GM18517 (cell line): ENCODE measurements at regions not wholly inside any gene's neighbourhood (a gene's known extent, or its start where the extent isn't known, plus 50 kb on each side); places are given as distances from the start of the nearest gene placed in this dataset.
"Not testable (repeated sequence)": the region's sequence is repeated elsewhere in the genome, so short reads cannot be mapped to it uniquely, and the experiment has no call there.

Source experiments
- ATAC-seq: cut with Tn5 transposase; IDR thresholded peaks from one replicate; pipeline ENCODE4 v1.9.1; 2021; ENCODE audit warnings: mild to moderate bottlenecking, moderate library complexity; ENCODE audit not compliant: unreplicated experiment

DNA sequence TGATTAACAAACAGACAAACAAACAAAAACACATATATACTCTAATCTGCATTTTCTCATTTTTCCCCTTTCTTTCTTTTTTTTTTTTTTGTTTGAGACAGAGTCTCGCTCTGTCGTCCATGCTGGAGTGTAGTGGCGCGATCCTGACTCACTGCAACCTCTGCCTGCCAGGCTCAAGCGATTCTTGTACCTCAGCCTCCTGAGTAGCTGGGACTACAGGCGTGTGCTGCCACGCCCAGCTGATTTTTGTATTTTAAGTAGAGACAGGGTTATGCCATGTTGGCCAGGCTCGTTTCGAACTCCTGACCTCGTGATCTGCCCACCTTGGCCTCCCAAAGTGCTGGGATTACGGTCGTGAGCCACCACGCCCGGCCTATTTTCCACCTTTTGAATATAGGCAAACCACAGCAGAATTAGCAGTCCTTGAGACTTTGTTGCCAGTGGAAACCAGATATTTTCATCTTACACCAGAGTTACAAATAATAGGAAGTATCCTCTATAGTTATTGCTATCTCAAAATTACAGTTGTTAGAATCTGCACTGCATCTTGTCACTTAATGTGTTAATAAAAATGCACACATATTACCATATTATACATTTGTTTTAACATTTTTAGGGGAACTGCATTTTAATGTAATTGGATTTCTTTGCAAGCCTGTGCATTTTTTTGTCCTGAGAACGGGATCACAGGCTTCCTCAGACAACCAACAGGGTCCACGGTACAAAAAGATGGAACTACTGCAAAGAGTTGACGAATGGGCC lies 208.2 kb upstream of the ZNF217 start:
- ATAC-seq: no peak

DNA sequence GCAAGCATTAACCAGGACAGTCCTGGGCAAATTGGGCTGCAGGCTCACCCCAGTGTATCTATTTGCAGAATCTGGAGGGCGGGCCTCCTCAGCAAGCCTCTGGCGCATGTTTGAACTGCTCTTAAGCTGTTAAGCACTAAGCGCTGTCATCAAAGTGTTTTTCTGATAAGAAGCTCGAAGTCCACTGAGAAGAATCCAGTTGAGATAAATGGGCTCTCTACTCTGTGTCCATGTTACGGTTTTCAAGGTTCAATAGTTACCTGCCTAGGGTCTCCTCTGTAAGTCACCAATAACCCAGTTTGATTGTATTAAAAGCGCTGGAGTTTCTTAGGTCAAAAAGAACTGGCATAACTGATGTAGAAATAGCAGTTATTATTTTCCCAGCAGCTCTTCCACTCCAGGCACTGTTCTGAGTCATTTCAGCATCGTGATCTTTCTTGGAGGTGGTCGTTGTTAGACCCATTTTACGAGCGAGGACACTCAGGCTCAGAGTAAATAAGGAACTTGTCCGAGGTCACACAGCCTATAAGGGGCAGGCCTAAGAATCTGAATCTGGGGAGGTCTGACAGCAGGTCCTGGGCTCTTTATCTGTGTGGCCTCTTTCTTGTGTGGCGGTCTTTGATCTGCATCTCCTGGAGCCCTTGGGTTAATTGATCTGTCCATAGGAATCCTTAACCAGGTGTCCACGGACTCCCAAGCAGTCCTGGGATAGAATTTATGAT lies 207.4 kb upstream of the ZNF217 start:
- ATAC-seq: no peak

- no peak for ATAC-seq
Observed at GRCh38 chr20:53800418-53800817, 206.8 kb upstream of the ZNF217 start.

DNA sequence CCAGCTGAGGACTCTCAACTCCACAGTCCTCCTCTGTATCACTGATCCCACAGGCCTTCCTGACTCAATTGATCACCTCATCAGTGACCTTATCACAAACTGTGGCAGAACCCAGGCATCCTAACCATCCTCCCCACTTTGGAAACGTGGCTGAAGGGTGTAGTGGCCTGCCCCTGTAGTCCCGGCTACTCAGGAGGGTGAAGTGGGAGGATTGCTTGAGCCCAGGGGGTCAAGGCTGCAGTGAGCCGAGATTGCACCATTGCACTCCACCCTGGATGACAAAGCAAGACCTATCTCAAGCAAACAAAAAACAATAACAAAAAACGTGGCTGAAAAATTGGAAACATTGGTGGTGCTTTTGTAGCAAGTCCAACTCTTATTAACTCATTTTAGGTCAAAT lies 203.4 kb upstream of the ZNF217 start:
- no peak for ATAC-seq

- ATAC-seq: no peak
Observed at GRCh38 chr20:53795170-53795569, 201.5 kb upstream of the ZNF217 start.

DNA sequence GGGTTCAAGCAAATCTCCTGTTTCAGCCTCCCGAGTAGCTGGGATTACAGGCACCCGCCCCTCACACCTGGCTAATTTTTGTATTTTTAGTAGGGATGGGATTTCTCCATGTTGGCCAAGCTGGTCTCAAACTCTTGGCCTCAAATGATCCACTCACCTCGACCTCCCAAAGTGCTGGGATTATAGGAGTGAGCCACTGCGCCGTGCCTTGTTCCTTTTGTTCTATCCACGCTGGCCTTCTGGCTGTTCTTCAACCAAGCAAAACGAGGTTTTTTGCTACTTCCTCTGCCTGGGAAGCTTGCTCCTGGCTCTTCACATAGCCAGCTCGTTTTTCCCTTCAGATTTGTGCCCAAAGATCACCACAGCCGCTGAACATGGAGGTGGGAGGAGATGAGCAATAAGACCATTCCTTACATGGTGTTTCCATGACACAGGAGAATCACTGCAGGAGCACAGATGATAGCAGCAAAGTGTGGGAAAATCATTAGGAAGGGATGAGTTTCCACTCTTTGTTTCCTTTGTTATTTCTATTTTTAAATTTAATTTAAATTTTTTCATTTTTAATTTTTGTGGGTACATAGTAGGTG lies 201.0 kb upstream of the ZNF217 start:
- ATAC-seq: no peak

- ATAC-seq: no peak
Observed at GRCh38 chr20:53793783-53794383, 200.2 kb upstream of the ZNF217 start.

GRCh38 chr20:53792946-53793536 lies 199.4 kb upstream of the ZNF217 start:
- ATAC-seq: no peak

GRCh38 chr20:53789989-53790675 lies 196.5 kb upstream of the ZNF217 start:
- no peak for ATAC-seq

GRCh38 chr20:53788253-53789022 lies 194.8 kb upstream of the ZNF217 start:
- ATAC-seq: no peak

DNA sequence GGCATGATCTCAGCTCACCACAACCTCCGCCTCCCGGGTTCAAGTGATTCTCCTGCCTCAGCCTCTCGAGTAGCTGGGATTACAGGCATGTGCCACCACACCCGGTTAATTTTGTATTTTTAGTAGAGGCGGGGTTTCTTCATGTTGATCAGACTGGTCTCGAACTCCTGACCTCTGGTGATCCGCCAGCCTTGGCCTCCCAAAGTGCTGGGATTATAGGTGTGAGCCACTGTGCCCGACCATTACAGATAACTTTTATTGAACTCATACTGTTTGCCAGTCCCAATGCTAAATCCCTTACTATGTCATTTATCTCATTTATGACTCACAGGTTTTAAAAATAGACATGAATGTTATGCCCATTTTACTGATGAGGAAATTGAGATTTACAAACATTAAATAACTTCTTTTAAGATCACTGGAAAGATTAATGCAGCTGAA lies 193.9 kb upstream of the ZNF217 start:
- ATAC-seq: not testable (repeated sequence)

GRCh38 chr20:53786445-53787267 lies 193.0 kb upstream of the ZNF217 start:
- ATAC-seq: no peak

DNA sequence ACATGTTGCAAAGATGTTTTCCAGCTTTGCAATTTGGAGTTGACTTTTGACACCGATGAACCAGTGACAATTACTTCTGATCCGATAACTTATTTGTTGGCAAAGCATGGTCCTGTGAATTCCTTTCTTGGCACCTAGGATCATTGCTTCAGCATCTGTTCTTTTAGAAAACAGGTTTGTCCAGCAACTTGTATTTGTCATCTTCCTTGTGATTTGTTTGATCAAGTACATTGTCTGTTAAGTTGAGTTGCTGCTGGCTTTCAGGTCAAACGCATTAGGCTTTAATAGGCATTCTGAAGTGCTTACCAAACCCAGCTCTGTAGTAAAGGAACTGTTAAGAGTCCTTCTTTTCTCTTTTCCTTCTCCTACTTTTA lies 192.4 kb upstream of the ZNF217 start:
- ATAC-seq: no peak

GRCh38 chr20:53785320-53785719 lies 191.7 kb upstream of the ZNF217 start:
- no peak for ATAC-seq

GRCh38 chr20:53783768-53784167 lies 190.1 kb upstream of the ZNF217 start:
- no peak for ATAC-seq

DNA sequence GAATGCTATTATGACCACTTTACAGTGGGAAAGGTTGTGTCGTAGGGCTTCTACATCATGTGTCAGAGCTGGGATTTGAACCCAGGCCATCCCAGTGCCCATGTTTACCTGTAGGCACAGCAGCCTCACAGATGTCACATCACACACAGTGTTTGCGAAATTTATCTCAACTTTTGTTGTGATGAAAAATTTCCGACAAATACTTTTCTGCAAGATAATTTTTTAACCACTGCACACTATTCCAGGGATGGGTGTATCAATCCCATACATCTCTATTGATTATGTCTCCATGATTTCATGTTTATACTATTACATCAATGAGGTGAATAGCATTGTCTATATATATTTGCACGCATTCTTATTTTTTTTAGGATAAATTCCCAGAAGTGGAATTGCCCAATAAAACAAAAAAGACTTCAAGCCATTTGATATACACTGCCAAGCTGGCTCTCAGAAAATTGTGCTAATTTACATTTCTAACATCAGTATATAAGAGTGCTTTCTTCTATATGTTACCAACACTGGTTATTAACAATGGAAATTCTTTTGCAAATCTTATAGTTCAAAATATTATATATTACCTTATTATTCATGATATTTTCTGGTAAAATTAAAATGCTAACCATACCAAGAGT lies 189.1 kb upstream of the ZNF217 start:
- ATAC-seq: no peak

GRCh38 chr20:53779822-53780221 lies 186.2 kb upstream of the ZNF217 start:
- ATAC-seq: no peak

GRCh38 chr20:53778736-53779135 lies 185.1 kb upstream of the ZNF217 start:
- no peak for ATAC-seq
